GM18951 (cell line): ENCODE measurements at regions not wholly inside any gene's neighbourhood (a gene's known extent, or its start where the extent isn't known, plus 50 kb on each side); places are given as distances from the start of the nearest gene placed in this dataset.

Experiments
- POLR2A ChIP-seq: IDR thresholded peaks from 4 replicates; pipeline ENCODE4 v1.6.1; 2011; ENCODE audit warnings: mild to moderate bottlenecking; ENCODE audit not compliant: insufficient read length, insufficient read depth; ENCODE audit errors: extremely low read depth
- in situ Hi-C: fragments of 300-500 bp; cut with MboI; formaldehyde crosslinking; loops from one replicate; pipeline ENCODE4 v1.12.0; 2022; ENCODE audit warnings: low sequenced_read_pairs, mixed read lengths, inconsistent platforms; ENCODE audit not compliant: unreplicated experiment

- in situ Hi-C loops, result no loop called here
These were observed 82.9 kb upstream of the CPM start for GRCh38 chr12:69015831-69016230.

GRCh38 chr12:69019082-69019481, 86.1 kb upstream of the CPM start:
- in situ Hi-C loops, result no loop called here
- no peak for TF ChIP-seq POLR2A

More at GRCh38 chr12:69015831-69016230, 82.9 kb upstream of the CPM start:
- TF ChIP-seq POLR2A, result no peak

- in situ Hi-C loops, result no loop called here
- TF ChIP-seq POLR2A, result no peak
These were observed 86.9 kb upstream of the CPM start for GRCh38 chr12:69019910-69020309.

GRCh38 chr12:69022674-69023073, 89.7 kb upstream of the CPM start:
- no peak for TF ChIP-seq POLR2A
- in situ Hi-C loops, result no loop called here

GRCh38 chr12:69023840-69024239, 90.9 kb upstream of the CPM start:
- in situ Hi-C loops, result no loop called here

GRCh38 chr12:69024413-69024812, 91.4 kb upstream of the CPM start:
- in situ Hi-C loops, result no loop called here
- no peak for TF ChIP-seq POLR2A

More at GRCh38 chr12:69023840-69024239, 90.9 kb upstream of the CPM start:
- TF ChIP-seq POLR2A, result no peak

- in situ Hi-C loops, result no loop called here
- TF ChIP-seq POLR2A, result no peak
These were observed 91.9 kb upstream of the CPM start for GRCh38 chr12:69024907-69025306.

GRCh38 chr12:69026336-69026735, 93.4 kb upstream of the CPM start:
- in situ Hi-C loops, result no loop called here
- no peak for TF ChIP-seq POLR2A

- in situ Hi-C loops, result no loop called here
These were observed 94.5 kb upstream of the CPM start for GRCh38 chr12:69027411-69027881.

GRCh38 chr12:69028941-69029729, 96.2 kb upstream of the CPM start:
- TF ChIP-seq POLR2A, result no peak
- in situ Hi-C loops, result no loop called here

More at GRCh38 chr12:69027411-69027881, 94.5 kb upstream of the CPM start:
- TF ChIP-seq POLR2A, result no peak

GRCh38 chr12:69030321-69030720, 97.3 kb upstream of the CPM start:
- TF ChIP-seq POLR2A, result no peak

GRCh38 chr12:69036533-69036932, 103.6 kb upstream of the CPM start:
- in situ Hi-C loops, result no loop called here

More at GRCh38 chr12:69030321-69030720, 97.3 kb upstream of the CPM start:
- in situ Hi-C loops, result no loop called here

GRCh38 chr12:69036999-69037398, 104.0 kb upstream of the CPM start:
- in situ Hi-C loops, result no loop called here
- TF ChIP-seq POLR2A, result no peak

More at GRCh38 chr12:69036533-69036932, 103.6 kb upstream of the CPM start:
- TF ChIP-seq POLR2A, result no peak

- TF ChIP-seq POLR2A, result no peak
- in situ Hi-C loops, result no loop called here
These were observed 106.9 kb upstream of the CPM start for GRCh38 chr12:69039911-69040310.
